Mammary epithelial cell (primary cell): ENCODE measurements at regions not wholly inside any gene's neighbourhood (a gene's known extent, or its start where the extent isn't known, plus 50 kb on each side); places are given as distances from the start of the nearest gene placed in this dataset.

Source experiments
- EZH2 ChIP-seq: IDR thresholded peaks from 2 replicates; pipeline ENCODE4 v1.6.1; 2012; ENCODE audit warnings: low read length, inconsistent platforms, borderline replicate concordance
- TF ChIP-seq, protein P1 (sequence below), 2 donors: IDR thresholded peaks in 1 of 2; conservative IDR thresholded peaks in 1 of 2; 2 replicates each; pipeline ENCODE4 v1.5.1; 2011 to 2012; ENCODE audit warnings: inconsistent platforms in 2 of 2, low read length in 2 of 2, mild to moderate bottlenecking in 2 of 2, control low read depth in 1 of 2, low read depth in 1 of 2; ENCODE audit not compliant: insufficient read depth in 1 of 2; ENCODE audit errors: extremely low read depth in 1 of 2

DNA sequence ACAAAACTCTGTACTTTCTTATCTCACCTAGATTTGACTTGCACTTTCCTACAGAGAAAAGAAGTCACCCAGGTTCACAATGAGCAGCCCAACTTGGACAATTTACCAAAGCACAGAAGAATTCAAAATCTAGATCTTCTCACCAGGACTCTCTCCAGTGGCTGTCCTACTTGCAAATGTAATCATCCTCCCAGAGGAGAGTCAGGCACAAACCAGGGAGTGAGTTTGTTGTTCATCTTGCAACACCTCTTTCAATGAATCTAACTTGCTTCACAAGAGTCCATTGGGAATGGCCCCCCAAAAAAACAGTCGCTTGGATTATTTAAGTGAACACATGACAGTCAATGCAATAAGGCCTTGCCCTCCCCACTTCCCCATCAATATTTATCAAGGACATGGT is 144.6 kb downstream of the ATL2 start:
- TF ChIP-seq, protein P1, sequence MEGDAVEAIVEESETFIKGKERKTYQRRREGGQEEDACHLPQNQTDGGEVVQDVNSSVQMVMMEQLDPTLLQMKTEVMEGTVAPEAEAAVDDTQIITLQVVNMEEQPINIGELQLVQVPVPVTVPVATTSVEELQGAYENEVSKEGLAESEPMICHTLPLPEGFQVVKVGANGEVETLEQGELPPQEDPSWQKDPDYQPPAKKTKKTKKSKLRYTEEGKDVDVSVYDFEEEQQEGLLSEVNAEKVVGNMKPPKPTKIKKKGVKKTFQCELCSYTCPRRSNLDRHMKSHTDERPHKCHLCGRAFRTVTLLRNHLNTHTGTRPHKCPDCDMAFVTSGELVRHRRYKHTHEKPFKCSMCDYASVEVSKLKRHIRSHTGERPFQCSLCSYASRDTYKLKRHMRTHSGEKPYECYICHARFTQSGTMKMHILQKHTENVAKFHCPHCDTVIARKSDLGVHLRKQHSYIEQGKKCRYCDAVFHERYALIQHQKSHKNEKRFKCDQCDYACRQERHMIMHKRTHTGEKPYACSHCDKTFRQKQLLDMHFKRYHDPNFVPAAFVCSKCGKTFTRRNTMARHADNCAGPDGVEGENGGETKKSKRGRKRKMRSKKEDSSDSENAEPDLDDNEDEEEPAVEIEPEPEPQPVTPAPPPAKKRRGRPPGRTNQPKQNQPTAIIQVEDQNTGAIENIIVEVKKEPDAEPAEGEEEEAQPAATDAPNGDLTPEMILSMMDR (conservative IDR thresholded peaks at IDR 0.05 in 1 of 2, IDR thresholded peaks at IDR 0.05 in 1 of 2; ENCODE audit: extremely low read depth in 1 of 2, insufficient read depth in 1 of 2, low read depth in 1 of 2, low read length in 2 of 2), result no peak
- no peak for TF ChIP-seq EZH2
